GM18507 (cell line): ENCODE measurements at regions not wholly inside any gene's neighbourhood (a gene's known extent, or its start where the extent isn't known, plus 50 kb on each side); places are given as distances from the start of the nearest gene placed in this dataset.
"Not testable (repeated sequence)": the region's sequence is repeated elsewhere in the genome, so short reads cannot be mapped to it uniquely, and the experiment has no call there.

Experiments
- DNase-seq: peaks from one replicate; pipeline ENCODE4 v3.0.0; 2011; ENCODE audit warnings: low read depth; ENCODE audit not compliant: insufficient read length; ENCODE audit errors: extremely low spot score
- FAIRE-seq: peaks from 2 replicates; lab custom pipeline; 2011; peaks lifted over from hg19 to GRCh38; lab: Jason Lieb, UNC

DNA sequence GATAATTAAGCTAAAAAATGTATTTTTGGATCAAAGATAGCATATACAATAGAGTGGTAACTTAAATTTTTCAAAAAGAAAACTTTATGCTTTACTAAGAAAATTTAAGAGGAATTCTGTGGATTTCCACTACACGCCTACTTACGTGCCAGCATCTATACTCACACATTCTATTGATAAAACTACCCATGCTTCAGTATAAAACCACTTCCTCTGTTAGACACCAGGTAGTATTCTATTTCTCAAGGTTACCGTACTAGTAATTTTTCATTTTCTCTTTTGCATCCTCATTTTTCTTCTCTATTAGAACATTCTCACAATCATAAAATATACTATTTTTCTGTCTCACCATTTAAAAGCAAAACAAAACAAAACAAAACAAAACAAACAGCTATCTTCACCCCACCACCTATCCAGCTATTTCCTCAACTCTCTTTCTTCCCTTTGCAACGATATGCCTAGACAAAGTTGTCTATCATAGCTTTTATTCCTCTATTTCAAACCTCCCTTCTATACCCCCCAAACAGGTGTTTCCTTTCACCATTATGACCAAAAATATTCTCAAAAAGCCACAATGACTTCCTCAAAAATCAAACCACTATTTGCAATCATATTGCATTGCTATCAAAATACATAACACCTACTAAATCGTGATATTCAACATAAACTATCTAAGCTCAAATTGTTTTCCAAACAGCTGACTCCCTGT is 1652.0 kb downstream of the MRPL39 start:
- no peak for FAIRE-seq
- no peak for DNase-seq

DNA sequence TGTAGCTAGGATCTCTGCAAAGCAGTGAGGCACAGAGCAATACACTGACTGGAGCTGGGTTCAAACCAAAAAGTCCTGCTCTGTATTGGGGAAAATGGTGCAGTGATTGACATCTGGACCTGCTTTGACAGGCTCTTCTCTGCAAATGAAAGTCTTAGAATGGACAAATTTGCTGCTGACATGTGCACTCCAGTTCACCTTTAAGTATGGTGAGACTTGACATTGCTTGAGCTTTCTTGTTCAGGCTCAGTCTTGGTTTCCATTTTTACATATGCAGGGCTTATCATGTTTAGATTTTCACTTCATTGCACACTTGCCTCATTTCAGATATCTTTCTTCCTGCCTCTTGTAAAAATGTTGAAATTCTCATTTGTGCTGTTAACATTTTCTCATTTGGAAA is 1655.0 kb downstream of the MRPL39 start:
- FAIRE-seq (no peak), DNase-seq (no peak)

DNA sequence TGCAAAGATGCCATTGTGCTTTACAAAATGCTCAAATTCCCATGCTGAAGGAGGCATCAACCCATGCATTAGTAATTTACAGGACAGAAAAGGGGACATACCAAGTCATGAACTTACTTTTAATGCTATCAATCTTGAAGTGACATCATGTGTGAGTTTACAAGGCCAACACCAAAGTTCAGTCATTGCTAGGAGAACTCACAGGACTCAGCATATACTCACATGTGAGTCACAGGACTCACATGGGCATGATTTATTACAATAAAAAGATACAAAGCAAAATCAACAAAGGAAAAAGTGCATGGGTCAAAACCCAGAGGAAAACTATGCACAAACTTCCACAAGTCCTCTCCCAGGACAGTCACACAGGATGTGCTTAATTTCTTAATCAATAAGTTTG is 1656.0 kb downstream of the MRPL39 start:
- DNase-seq (no peak), FAIRE-seq (no peak)

DNA sequence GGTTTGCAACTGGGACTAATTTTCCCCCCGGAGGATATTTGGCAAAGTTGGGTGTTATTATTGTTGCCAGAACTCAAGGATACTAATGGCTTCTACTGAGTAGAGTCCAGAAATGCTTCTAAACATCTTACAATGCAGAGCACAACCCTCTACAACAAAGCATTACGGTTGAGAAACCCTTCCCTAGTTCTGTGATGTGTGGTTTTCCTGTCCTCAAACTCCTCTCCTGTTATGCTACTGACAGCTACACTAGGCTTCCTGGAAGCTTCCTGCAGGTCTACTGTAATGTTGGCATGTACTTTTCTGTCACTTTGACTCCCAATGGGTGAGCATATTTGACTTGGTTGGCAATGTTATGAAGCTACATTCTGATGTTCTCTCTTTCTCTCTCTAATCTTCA is 1656.9 kb downstream of the MRPL39 start:
- FAIRE-seq = no peak

DNA sequence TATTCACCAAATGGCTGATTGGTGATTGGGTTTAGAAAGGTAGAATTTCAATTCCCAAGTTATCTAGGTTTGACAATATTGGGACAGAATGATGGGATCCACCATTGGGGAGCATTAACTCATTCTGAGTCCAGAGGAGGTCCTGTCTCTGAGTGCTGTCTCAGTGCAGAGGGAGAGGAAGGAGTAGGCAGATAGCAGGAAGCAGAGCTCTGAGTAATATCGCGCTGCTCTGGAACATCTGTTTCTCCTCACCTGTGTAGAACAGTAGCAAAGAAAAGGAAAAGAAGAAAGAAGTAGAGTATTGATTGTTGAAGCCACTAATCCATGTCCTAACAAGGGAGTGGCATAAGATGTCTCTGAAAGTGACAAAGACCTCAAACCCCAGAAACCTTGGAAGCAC is 1657.8 kb downstream of the MRPL39 start:
- no peak for FAIRE-seq
- no peak for DNase-seq

More for the DNA sequence above, 1656.9 kb downstream of the MRPL39 start:
- DNase-seq = no peak

DNA sequence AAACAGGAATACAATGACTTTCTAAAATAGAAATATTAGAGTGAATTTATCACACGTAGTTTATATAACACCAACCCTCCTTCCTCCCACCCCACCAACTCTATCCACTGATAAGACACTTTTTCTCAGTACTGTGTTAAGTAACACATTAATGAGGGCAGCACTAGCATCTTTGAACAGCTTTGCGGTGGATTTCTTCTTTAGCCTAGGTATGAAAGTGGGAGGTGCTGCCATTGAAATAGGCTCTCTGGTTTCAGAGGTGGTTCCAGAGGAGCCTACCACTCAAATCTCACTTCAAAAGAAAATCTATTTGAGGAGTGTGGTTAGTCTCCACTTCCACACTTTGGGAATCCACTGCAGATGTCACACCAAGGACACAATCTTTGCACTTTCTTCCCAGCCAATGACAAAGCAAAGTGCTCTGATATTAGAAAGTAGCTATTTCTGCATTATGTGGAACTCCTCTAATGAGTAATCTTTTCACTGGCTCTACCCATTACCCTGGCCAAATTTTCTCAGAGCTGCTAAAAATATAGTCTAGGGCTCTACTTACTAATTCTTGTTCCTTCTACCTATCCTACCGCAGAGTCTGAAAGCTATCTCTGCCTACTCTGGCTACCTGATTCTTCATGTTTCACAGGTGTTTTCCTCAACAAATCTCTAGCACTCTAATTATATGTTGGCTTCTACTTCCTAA is 1667.8 kb downstream of the MRPL39 start:
- FAIRE-seq = no peak

DNA sequence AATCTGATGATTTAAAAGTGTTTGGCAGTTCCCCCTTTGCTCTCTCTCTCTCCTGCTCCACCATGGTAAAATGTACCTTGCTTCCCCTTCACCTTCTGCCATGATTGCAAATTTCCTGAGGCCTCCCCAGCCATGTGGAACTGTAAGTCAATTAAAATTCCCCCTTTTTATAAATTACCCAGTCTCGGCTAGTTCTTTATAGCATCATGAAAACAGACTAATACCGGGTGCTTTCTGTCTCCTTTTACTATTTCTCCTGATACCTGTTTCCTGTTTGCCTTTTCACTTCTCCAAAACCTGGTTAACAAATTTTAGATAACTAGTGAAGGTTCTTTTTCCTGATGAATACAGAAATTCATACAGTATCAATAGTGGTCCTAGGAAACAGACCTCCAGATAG is 1670.3 kb downstream of the MRPL39 start:
- no peak for FAIRE-seq
- DNase-seq = no peak

More for the DNA sequence above, 1667.8 kb downstream of the MRPL39 start:
- DNase-seq = no peak

DNA sequence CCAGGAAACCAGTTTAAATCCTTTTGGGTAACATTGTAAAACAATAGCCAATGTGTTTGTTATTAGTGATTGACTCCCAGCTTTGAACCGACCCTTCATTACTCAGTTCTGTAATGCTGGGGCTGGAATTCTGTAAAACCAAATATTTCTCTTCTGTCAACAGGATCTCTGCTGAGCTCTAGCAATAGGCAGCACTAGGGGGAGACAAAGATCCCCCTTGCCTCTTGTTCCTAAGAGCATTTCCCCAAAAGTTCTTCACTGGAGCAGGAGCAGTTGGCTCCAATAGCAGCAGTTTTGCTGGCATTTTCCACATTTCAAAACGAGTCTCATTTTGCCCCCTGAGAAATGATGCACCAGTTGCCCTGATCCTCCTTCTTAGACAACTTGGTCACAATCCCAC is 1671.1 kb downstream of the MRPL39 start:
- FAIRE-seq = no peak
- no peak for DNase-seq

DNA sequence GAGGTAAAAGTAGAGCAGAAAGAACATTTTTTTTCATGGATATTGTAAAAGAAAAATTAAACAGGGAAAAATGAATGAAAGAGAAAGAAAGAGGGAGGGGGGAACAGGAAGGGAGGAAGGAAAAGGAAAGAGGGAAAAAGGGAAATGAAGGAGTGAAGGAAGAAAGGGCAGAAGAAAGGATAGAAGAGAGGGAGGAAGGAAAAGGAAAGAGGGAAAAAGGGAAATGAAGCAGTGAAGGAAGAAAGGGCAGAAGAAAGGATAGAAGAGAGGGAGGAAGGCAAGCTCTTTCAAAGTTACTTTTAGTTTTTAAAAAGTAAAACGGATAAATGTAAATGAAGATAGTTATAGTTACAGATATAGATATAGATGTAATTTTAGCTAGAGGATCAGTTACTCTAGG is 1676.7 kb downstream of the MRPL39 start:
- no peak for DNase-seq
- no peak for FAIRE-seq

DNA sequence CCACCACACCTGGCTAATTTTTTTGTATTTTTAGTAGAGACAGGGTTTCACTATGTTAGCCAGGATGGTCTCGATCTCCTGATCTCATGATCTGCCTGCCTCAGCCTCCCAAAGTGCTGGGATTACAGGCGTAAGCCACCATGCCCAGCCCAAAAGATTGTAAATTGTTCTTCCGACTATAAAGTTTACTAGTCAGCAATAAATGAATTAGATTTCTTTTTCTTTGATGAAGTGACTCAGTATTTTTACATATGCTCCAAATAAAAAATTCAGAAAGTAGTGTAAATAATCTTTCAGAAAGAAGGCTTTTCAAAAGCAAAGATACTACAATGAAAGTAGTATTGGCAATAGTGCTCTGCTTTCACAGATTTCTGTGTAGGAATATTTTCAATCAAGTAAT is 1680.9 kb downstream of the MRPL39 start:
- DNase-seq, FAIRE-seq: not testable (repeated sequence)

DNA sequence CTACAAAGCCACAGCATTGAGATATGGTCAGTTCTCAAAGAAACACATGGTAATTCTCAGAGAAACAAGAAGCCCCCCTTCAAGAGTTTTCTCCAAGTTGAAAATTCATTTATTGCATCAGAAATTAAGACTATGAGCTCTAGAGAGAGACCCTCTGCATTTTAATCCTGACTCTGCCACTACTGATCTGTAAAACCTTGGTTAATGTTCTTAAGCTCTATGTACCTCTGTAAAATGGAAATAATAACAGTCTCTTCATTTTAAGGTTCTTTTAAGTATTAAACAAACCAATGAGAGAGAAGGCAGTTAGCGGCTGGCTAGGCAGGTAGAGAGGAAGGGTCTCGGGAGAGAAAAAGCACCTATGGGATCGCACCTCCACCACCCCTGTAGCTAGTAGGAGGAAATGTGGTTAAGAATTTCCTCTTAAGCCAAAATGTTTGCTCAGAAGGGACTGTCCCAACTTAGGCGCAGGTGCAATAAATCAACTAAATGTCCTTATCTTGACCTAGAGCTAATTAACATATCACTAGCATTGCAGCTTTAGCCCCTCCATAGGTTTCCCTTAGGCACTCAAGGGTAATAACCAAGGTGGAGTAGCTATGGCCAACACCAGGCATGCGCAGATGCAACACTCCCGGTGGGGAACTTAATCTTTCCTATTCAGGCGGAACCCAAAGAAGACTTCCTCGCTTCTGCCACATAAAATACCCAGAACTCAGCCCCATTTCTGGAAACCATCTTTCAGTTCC is 1685.4 kb downstream of the MRPL39 start:
- DNase-seq = no peak
- no peak for FAIRE-seq

DNA sequence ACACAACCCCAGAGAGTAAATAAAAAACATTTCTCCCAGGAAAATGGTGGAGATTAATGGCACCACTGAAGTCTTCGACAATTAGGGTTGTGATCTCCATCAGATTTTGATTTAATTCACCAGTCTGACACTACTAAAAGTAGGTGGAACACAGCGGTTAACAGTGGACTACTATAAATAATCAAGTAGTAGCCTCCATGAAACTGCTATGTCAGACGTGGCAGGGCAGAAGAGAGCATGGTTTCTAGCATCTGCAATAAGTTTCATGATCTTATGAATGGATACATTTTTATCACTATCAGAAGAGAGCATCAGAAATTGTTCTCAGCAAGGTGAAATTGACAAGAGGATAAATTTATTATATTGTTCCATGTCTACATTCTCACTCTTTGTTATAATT is 1706.6 kb downstream of the MRPL39 start:
- no peak for FAIRE-seq

DNA sequence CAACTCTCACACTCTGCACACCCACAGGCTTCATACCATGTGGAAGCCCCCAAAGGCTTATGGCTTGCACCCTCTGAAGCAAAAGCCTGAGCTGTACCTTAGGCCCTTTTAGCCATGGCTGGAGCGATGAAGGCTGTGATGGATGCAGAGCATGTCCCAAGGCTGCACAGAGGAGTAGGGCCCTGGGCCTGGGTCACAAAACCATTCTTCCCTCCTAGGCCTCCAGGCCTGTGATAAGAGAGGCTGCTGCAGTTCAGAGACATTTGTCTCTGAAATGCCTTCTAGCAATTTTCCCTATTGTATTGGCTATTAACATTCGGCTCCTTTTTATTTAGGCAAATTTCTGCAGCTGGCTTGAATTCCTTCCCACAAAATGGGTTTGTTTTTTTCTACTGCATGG is 1707.7 kb downstream of the MRPL39 start:
- FAIRE-seq (no peak), DNase-seq (no peak)

More for the DNA sequence above, 1706.6 kb downstream of the MRPL39 start:
- DNase-seq = no peak

DNA sequence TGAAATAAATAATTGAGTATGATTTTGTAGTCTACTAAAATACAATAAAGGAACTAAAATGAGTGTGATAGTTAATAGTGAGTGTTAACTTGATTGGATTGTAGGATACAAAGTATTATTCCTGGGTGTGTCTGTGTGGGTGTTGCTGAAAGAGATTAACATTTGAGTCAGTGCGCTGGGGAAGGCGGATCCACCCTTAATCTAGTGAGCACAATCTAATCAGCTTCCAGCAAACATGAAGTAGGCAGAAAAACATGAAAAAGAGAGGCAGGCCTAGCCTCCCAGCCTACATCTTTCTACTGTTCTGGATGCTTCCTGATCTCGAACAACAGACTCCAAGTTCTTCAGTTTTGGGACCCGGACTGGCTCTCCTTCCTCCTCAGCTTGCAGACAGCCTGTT is 1716.6 kb downstream of the MRPL39 start:
- DNase-seq = no peak

DNA sequence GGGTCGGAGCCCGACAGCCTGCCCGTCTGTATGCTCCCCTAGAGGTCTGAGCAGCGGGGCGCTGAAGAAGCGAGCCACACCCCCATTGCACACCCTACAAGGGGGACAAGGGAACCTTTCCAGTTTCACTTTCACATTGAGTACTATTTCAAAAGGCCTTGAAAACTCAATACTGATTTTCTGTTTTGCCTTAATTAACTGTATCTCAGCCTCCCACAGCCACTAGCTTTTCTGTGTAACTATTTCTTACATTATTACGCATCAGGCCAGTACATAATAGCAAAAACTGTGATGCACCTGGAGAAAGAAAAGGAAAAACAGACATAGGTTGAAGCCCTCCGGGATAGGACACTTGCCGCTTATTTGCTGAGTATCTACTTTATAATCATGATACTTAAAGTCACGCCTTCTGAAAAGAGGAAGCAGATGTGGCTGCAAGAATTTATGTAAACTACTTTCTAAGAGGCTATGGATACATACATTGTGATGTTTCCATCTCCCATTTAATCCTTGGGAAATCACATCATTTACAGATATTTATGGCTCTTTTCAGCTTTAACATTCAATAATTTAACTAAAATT is 1719.5 kb downstream of the MRPL39 start:
- no peak for FAIRE-seq
- DNase-seq = no peak

More for the DNA sequence above, 1716.6 kb downstream of the MRPL39 start:
- no peak for FAIRE-seq

DNA sequence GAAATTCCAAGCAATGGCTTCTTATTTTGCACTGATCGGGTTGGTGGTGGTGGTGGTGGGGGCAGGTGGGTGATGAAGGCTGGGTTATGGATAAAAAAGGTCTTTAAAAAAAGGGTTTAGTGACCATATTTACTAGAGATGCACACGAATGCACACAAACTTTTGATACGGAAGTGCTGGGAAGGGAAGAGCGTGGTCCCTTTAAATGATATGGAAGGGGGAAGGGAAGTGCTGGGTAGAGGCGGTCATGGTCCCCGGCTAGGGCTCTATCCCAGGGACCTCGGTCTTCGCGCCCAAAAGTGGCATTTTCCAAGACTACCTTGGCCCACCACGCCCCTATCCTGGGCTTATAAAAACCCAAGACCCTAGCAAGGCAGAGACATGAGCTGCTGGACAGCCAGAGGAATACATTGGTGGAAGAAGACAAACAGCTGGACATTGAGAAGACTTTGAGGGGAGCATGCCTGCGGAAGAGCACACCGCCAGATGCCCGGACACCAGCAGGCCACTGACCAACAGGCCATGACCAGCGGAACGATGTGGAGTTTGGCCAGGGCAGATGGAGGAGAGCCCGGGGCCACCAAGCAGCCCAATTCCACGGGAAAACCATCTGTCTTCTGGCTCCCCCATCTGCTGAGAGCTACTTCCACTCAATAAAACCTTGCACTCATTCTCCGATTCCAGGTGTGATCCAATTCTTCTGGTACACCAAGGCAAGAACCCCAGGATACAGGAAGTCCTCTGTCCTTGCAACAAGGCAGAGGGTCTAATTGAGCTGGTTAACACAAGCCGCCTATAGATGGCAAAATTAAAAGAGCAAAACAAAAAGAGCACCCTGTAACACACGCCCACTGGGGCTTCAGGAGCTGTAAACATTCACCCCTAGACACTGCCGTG is 1720.2 kb downstream of the MRPL39 start:
- FAIRE-seq (no peak), DNase-seq (no peak)

DNA sequence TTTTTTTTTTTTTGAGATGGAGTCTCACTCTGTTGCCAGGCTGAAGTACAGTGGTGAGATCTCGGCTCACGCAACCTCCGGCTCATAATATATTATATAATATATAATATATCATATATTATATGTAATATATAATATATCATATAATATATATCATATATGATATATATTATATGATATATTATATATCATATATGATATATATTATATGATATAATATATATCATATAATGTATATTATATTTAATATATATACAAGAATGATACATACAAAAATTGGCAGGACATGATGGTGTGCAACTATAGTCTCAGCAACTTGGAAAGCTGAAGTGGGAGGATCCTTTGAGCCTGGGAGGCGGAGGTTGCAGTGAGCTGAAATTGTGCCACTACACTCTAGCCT is 1725.5 kb downstream of the MRPL39 start:
- DNase-seq (no peak), FAIRE-seq (no peak)

DNA sequence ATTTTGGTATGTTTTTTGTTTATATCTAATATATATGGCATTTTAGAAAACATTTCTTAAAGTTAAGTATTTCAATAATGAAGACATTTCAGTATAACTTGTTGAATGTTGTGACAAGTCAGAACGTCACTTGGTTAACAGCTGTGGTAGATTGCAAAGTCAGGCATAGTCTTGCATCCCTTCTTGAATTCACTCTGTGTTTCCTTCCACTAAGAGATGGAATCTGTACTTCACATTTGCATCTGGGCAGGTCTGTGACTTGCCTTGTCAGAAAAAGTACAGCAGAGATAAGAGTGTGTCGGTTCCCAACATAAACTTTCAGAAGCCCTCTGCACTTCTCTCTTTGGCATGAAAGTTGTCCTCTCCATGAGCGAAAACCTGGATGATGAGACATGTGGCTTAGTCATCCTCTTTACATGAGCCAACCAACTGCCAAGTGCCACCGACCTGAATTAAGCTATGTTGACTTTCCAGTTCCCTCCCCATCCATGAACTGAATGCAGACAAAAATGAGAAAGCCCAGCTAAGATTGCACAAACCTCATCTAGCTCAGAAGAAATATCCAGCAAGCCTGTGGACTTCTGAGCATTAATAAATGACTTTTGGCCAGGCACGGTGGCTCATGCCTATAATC is 1730.2 kb downstream of the MRPL39 start:
- FAIRE-seq (no peak), DNase-seq (no peak)

DNA sequence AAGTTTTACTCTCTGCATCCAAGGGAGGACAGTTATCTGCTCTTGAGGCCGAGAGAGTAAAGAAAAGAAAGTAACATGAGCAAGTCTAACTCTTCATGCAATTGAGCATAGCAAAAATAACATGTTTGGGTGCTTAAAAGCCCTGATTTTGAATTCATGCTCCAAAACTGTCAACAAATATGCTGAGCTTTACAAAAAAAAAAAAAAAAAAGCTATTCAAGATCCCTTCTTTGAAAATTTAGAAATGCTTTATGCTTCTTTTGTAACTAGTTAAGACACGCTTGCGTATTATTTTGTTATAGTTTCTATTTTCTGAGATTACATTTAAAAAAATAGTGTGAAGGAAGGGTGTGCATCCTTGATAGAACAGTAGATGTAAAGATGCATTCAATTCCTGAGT is 1733.0 kb downstream of the MRPL39 start:
- FAIRE-seq = no peak
- DNase-seq = no peak
